Suprapubic skin (tissue), 3 donors: ENCODE measurements at regions not wholly inside any gene's neighbourhood (a gene's known extent, or its start where the extent isn't known, plus 50 kb on each side); places are given as distances from the start of the nearest gene placed in this dataset.

Source experiments
- POLR2A ChIP-seq, 2 donors: fragments of 450-650 bp; IDR thresholded peaks; one replicate each; pipeline ENCODE4 v1.6.1; 2017; ENCODE audit warnings: antibody characterized with exemption in 2 of 2, mild to moderate bottlenecking in 2 of 2, moderate library complexity in 2 of 2
- TF ChIP-seq, protein P1 (sequence below), 2 donors: fragments of 200-600 bp in 1 of 2; fragments of 450-650 bp in 1 of 2; sonication (generic) in 1 of 2; IDR thresholded peaks; one replicate each; pipeline ENCODE4 v1.5.1; 2016 to 2019; ENCODE audit warnings: antibody characterized with exemption in 2 of 2, mild to moderate bottlenecking in 1 of 2, moderate library complexity in 1 of 2

DNA sequence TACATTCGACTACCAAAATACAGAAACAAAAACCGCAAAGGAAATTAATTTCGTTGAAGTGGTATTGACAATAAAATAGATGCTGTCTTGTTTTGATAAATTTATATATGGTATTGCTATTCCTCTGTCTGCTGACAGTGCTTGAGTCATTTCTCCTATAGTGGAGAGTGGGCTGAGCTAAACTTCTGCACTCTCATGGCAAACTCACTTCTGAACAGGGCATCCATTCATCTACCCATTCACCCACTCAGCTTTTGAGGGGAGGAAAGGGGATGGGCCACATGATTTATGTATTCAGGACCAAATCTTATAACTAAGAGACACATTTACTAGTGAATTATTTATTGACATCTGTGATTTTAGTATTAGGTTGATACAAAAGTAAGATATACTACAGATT lies 137.6 kb upstream of the PLXNA4 start:
- no peak for TF ChIP-seq POLR2A (IDR thresholded peaks at IDR 0.05)
- TF ChIP-seq, protein P1, sequence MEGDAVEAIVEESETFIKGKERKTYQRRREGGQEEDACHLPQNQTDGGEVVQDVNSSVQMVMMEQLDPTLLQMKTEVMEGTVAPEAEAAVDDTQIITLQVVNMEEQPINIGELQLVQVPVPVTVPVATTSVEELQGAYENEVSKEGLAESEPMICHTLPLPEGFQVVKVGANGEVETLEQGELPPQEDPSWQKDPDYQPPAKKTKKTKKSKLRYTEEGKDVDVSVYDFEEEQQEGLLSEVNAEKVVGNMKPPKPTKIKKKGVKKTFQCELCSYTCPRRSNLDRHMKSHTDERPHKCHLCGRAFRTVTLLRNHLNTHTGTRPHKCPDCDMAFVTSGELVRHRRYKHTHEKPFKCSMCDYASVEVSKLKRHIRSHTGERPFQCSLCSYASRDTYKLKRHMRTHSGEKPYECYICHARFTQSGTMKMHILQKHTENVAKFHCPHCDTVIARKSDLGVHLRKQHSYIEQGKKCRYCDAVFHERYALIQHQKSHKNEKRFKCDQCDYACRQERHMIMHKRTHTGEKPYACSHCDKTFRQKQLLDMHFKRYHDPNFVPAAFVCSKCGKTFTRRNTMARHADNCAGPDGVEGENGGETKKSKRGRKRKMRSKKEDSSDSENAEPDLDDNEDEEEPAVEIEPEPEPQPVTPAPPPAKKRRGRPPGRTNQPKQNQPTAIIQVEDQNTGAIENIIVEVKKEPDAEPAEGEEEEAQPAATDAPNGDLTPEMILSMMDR (IDR thresholded peaks at IDR 0.05) = no peak
